IMR-90 (cell line): ENCODE measurements at regions not wholly inside any gene's neighbourhood (a gene's known extent, or its start where the extent isn't known, plus 50 kb on each side); places are given as distances from the start of the nearest gene placed in this dataset.

Source experiments
- ATAC-seq: fragments of 200-7000 bp; cut with Tn5 transposase; 2 replicates; pipeline ENCODE4 v1.9.1; 2020; ENCODE audit warnings: low read depth, mild to moderate bottlenecking, moderate library complexity
- BruUV-seq: library from RNA; stranded (reverse); fragments of 400-500 nt; replicated peaks from 2 replicates; lab custom pipeline; 2021; lab: Mats Ljungman, UMichigan
- CTCF ChIA-PET: fragments of 300-600 bp; formaldehyde crosslinking; extraction: SDS; loops from one replicate; lab custom pipeline; 2021; ENCODE audit warnings: antibody characterized with exemption; lab: Yijun Ruan, JAX
- POLR2A ChIA-PET: fragments of 300-600 bp; sonication (Branson Sonifier 250); formaldehyde crosslinking; loops from one replicate; lab custom pipeline; 2022; ENCODE audit warnings: antibody characterized with exemption; ENCODE audit not compliant: unreplicated experiment; lab: Charles Lee
- DNase-seq: peaks from one replicate; pipeline ENCODE4 v3.0.0; 2013
- H2AFZ ChIP-seq: replicated peaks from 2 replicates; pipeline ENCODE3; 2013; ENCODE audit warnings: low read length, mild to moderate bottlenecking; ENCODE audit not compliant: poor library complexity
- H2AK5ac ChIP-seq: 2 replicates; pipeline ENCODE4 v1.6.1; 2013; ENCODE audit warnings: low read depth, low read length, inconsistent platforms
- H2AK9ac ChIP-seq: replicated peaks from 2 replicates; pipeline ENCODE3; 2013; ENCODE audit warnings: mild to moderate bottlenecking, low read depth, low read length, moderate library complexity; ENCODE audit not compliant: poor library complexity
- H2BK120ac ChIP-seq: 2 replicates; pipeline ENCODE4 v1.6.1; 2013; ENCODE audit warnings: low read depth, low read length, inconsistent platforms
- H2BK15ac ChIP-seq: 3 replicates; pipeline ENCODE4 v1.6.1; 2013; ENCODE audit warnings: low read depth, low read length, inconsistent platforms
- H2BK20ac ChIP-seq: 2 replicates; pipeline ENCODE4 v1.6.1; 2013; ENCODE audit warnings: low read depth, mild to moderate bottlenecking, inconsistent platforms, low read length, moderate library complexity
- H2BK5ac ChIP-seq: 2 replicates; pipeline ENCODE4 v1.6.1; 2013; ENCODE audit warnings: mild to moderate bottlenecking, low read depth, low read length, inconsistent platforms; ENCODE audit not compliant: poor library complexity, severe bottlenecking
- H3K14ac ChIP-seq: replicated peaks from 2 replicates; pipeline ENCODE4 v1.6.1; 2013; ENCODE audit warnings: low read depth, low read length, inconsistent platforms
- H3K18ac ChIP-seq: 2 replicates; pipeline ENCODE4 v1.6.1; 2013; ENCODE audit warnings: low read depth, low read length, control low read depth
- H3K23ac ChIP-seq: 2 replicates; pipeline ENCODE4 v1.6.1; 2013; ENCODE audit warnings: low read depth, low read length, inconsistent platforms
- H3K27ac ChIP-seq: 2 replicates; pipeline ENCODE4 v1.5.1; 2013; ENCODE audit warnings: mild to moderate bottlenecking, control low read depth, low read length; ENCODE audit not compliant: insufficient read depth
- H3K27me3 ChIP-seq: 2 replicates; pipeline ENCODE4 v1.6.1; 2013; ENCODE audit warnings: low read length; ENCODE audit not compliant: control insufficient read depth, insufficient read depth
- H3K36me3 ChIP-seq: 2 replicates; pipeline ENCODE4 v1.6.1; 2013; ENCODE audit warnings: low read length, mixed read lengths; ENCODE audit not compliant: control insufficient read depth, insufficient read depth
- H3K4ac ChIP-seq: 2 replicates; pipeline ENCODE4 v1.6.1; 2013; ENCODE audit warnings: low read depth, low read length, inconsistent platforms
- H3K4me1 ChIP-seq: 2 replicates; pipeline ENCODE4 v1.6.1; 2013; ENCODE audit warnings: low read length, mixed read lengths; ENCODE audit not compliant: control insufficient read depth, insufficient read depth
- H3K4me2 ChIP-seq: 2 replicates; pipeline ENCODE4 v1.6.1; 2013; ENCODE audit warnings: low read depth, mild to moderate bottlenecking, control low read depth, low read length, moderate library complexity
- H3K4me3 ChIP-seq: 2 replicates; pipeline ENCODE4 v1.5.1; 2013; ENCODE audit warnings: low read depth, mild to moderate bottlenecking, control low read depth, low read length, moderate library complexity; ENCODE audit not compliant: insufficient read depth
- H3K56ac ChIP-seq: 2 replicates; pipeline ENCODE4 v1.6.1; 2013; ENCODE audit warnings: low read length, inconsistent platforms; ENCODE audit not compliant: insufficient read depth; ENCODE audit errors: extremely low read depth
- H3K79me1 ChIP-seq, 2 experiments: 2 replicates each; pipeline ENCODE4 v1.6.1; 2013; ENCODE audit warnings: low read length in 2 of 2, inconsistent platforms in 1 of 2, low read depth in 1 of 2
- H3K9ac ChIP-seq: 2 replicates; pipeline ENCODE4 v1.6.1; 2013; ENCODE audit warnings: low read depth, low read length, control low read depth
- H3K9me1 ChIP-seq: 2 replicates; pipeline ENCODE4 v1.6.1; 2013; ENCODE audit warnings: low read length, inconsistent platforms; ENCODE audit not compliant: insufficient read depth
- H3K9me3 ChIP-seq: 2 replicates; pipeline ENCODE4 v1.6.1; 2013; ENCODE audit warnings: low read length; ENCODE audit not compliant: control insufficient read depth, insufficient read depth
- H4K20me1 ChIP-seq: 2 replicates; pipeline ENCODE4 v1.6.1; 2013; ENCODE audit warnings: low read length, inconsistent platforms; ENCODE audit not compliant: insufficient read depth
- H4K5ac ChIP-seq: 2 replicates; pipeline ENCODE4 v1.6.1; 2013; ENCODE audit warnings: mild to moderate bottlenecking, low read depth, low read length, control low read depth
- H4K8ac ChIP-seq, 2 experiments: 2 replicates each; pipeline ENCODE4 v1.6.1; 2013; ENCODE audit warnings: low read depth in 2 of 2, low read length in 2 of 2, control low read depth in 1 of 2, inconsistent platforms in 1 of 2
- H4K91ac ChIP-seq: 2 replicates; pipeline ENCODE4 v1.6.1; 2013; ENCODE audit warnings: low read depth, low read length, inconsistent platforms; ENCODE audit not compliant: insufficient read depth
- BHLHE40 ChIP-seq: fragments of 150-350 bp; IDR thresholded peaks from 2 replicates; pipeline ENCODE4 v1.6.1; 2016; ENCODE audit warnings: mild to moderate bottlenecking, low read depth, low read length
- CEBPB ChIP-seq: IDR thresholded peaks from 2 replicates; pipeline ENCODE4 v1.6.1; 2012; ENCODE audit warnings: low read depth, low read length, improper control_type of control experiment
- CHD1 ChIP-seq: IDR thresholded peaks from 2 replicates; pipeline ENCODE4 v1.6.1; 2012; ENCODE audit warnings: low read depth, low read length, improper control_type of control experiment
- FOS ChIP-seq: fragments of 150-350 bp; IDR thresholded peaks from 2 replicates; pipeline ENCODE4 v1.6.1; 2016; ENCODE audit warnings: low read depth, low read length
- MAFK ChIP-seq: IDR thresholded peaks from 2 replicates; pipeline ENCODE4 v1.6.1; 2012; ENCODE audit warnings: low read depth, low read length, improper control_type of control experiment
- MAZ ChIP-seq: IDR thresholded peaks from 2 replicates; pipeline ENCODE4 v1.6.1; 2012; ENCODE audit warnings: low read depth, mild to moderate bottlenecking, low read length, improper control_type of control experiment, moderate library complexity, borderline replicate concordance
- MXI1 ChIP-seq: IDR thresholded peaks from 2 replicates; pipeline ENCODE4 v1.6.1; 2012; ENCODE audit warnings: low read depth, mild to moderate bottlenecking, low read length, moderate library complexity, borderline replicate concordance
- NFE2L2 ChIP-seq: fragments of 150-350 bp; IDR thresholded peaks from 2 replicates; pipeline ENCODE4 v1.6.1; 2016; ENCODE audit warnings: low read depth, mild to moderate bottlenecking, low read length
- RCOR1 ChIP-seq: IDR thresholded peaks from 2 replicates; pipeline ENCODE4 v1.6.1; 2012; ENCODE audit warnings: mild to moderate bottlenecking, low read length, improper control_type of control experiment; ENCODE audit not compliant: insufficient replicate concordance
- RFX5 ChIP-seq: IDR thresholded peaks from 2 replicates; pipeline ENCODE4 v1.8.0; 2012; ENCODE audit warnings: low read depth, mild to moderate bottlenecking, low read length, moderate library complexity
- SMC3 ChIP-seq: fragments of 150-350 bp; IDR thresholded peaks from 2 replicates; pipeline ENCODE4 v1.6.1; 2016; ENCODE audit warnings: low read depth, mild to moderate bottlenecking, antibody characterized with exemption, low read length, moderate library complexity
- WGBS, 2 experiments: methylation state at CpG; one replicate each; pipeline versions ENCODE4 v1.1.5 to v1.1.7; 2013; ENCODE audit warnings: missing lambda C conversion rate in 2 of 2; ENCODE audit not compliant: insufficient read length in 1 of 2; ENCODE audit errors: extremely low coverage in 2 of 2; 5-methylcytosine and 5-hydroxymethylcytosine counted together
- dilution Hi-C: fragments of 300-500 bp; cut with HindIII; formaldehyde crosslinking; loops from one replicate; pipeline ENCODE4 v1.14.3; 2018; ENCODE audit warnings: low sequenced_read_pairs; ENCODE audit not compliant: unreplicated experiment
- in situ Hi-C: fragments of 300-500 bp; cut with MboI; formaldehyde crosslinking; loops from 3 replicates; pipeline ENCODE4 v1.14.3; 2019; ENCODE audit warnings: low sequenced_read_pairs, inconsistent platforms, mixed read lengths
- intact Hi-C: fragments of 100-400 bp; cut with micrococcal nuclease; formaldehyde crosslinking; loops from 2 replicates; pipeline ENCODE4 v1.10.0; 2022
- TF ChIP-seq, protein P1 (sequence below): conservative IDR thresholded peaks from 2 replicates; pipeline ENCODE4 v1.5.1; 2012; ENCODE audit warnings: mild to moderate bottlenecking, low read depth, low read length, improper control_type of control experiment
- TF ChIP-seq, protein P2 (sequence below): fragments of 150-350 bp; IDR thresholded peaks from 2 replicates; pipeline ENCODE4 v1.6.1; 2016; ENCODE audit warnings: low read depth, mild to moderate bottlenecking, low read length, moderate library complexity, borderline replicate concordance
- TF ChIP-seq, protein P3 (sequence below): fragments of 150-350 bp; IDR thresholded peaks from 2 replicates; pipeline ENCODE4 v1.6.1; 2017; ENCODE audit warnings: mild to moderate bottlenecking, antibody characterized with exemption, low read length, low read depth

DNA sequence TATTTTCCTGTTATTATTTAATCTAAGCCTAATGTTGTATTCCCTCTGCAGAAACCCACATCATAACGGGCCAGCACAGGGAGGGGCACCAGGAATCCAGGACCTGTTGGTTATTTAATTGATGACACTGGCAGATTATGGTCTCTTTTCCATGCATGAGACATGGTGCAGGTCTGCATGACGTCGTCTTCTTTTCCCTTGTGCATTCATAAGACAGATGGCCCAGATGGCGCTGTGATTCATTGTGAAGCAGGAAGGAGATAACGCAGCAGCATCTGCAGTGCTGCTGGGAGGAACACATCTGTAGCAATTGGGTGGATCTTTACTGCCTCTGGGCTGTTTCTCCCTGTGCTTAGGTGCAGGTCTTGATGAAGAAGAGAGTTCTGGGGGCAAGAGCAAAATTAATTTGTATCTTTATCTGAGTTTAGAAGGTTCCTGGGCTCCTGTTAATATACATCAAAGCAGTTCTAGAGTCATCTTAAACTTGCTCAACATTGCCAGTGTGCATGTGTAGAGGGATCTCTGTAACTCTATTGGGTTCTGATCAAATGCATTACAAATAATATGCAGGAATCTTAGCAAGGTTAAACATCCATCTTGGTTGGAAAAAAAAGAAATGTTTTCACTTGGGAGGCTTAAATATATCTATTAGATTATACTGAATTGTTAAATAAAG is 176.1 kb downstream of the PCSK1 start:
- peak overlapping the region; percentile 9; the same call in 1 of the 2 replicates for H4K5ac ChIP-seq
- H3K4me3 ChIP-seq: no peak overlapping the region
- H2BK120ac ChIP-seq: peak overlapping the region; percentile 97
- CTCF ChIA-PET: no interaction called here
- peak overlapping the region; percentile 50 for H4K91ac ChIP-seq
- no peak overlapping the region for H3K56ac ChIP-seq
- no CpG with 5 or more reads among the region's 5 CpGs for WGBS, 2 experiments
- H2BK5ac ChIP-seq: peak overlapping the region; percentile 93
- ATAC-seq: peak; percentile 22
- peaks cover 23% of the 10 kb centered on the region for H3K4me1 ChIP-seq
- BruUV-seq: TSS peak; percentile 35
- H3K18ac ChIP-seq: peak overlapping the region; percentile 30
- H3K9ac ChIP-seq: no peak overlapping the region
- no peaks in the 10 kb centered on the region for H3K36me3 ChIP-seq
- peaks cover 3 to 11% of the 10 kb centered on the region in 2 experiments; a peak in 2 of 4 replicates for H3K79me1 ChIP-seq
- no peak for TF ChIP-seq CEBPB
- no peak for TF ChIP-seq CHD1
- no peak for TF ChIP-seq RFX5
- no peak for TF ChIP-seq RCOR1
- TF ChIP-seq BHLHE40: no peak
- TF ChIP-seq FOS: 0 out of 2 replicates have a peak, but pooled peaks have one; percentile 43
- TF ChIP-seq, protein P1, sequence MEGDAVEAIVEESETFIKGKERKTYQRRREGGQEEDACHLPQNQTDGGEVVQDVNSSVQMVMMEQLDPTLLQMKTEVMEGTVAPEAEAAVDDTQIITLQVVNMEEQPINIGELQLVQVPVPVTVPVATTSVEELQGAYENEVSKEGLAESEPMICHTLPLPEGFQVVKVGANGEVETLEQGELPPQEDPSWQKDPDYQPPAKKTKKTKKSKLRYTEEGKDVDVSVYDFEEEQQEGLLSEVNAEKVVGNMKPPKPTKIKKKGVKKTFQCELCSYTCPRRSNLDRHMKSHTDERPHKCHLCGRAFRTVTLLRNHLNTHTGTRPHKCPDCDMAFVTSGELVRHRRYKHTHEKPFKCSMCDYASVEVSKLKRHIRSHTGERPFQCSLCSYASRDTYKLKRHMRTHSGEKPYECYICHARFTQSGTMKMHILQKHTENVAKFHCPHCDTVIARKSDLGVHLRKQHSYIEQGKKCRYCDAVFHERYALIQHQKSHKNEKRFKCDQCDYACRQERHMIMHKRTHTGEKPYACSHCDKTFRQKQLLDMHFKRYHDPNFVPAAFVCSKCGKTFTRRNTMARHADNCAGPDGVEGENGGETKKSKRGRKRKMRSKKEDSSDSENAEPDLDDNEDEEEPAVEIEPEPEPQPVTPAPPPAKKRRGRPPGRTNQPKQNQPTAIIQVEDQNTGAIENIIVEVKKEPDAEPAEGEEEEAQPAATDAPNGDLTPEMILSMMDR: peak; percentile 18; the same call in 1 of the 2 replicates
- no peak for TF ChIP-seq MXI1
- TF ChIP-seq NFE2L2: no peak
- TF ChIP-seq MAFK: peak; percentile 68
- TF ChIP-seq, protein P2, sequence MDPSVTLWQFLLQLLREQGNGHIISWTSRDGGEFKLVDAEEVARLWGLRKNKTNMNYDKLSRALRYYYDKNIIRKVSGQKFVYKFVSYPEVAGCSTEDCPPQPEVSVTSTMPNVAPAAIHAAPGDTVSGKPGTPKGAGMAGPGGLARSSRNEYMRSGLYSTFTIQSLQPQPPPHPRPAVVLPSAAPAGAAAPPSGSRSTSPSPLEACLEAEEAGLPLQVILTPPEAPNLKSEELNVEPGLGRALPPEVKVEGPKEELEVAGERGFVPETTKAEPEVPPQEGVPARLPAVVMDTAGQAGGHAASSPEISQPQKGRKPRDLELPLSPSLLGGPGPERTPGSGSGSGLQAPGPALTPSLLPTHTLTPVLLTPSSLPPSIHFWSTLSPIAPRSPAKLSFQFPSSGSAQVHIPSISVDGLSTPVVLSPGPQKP: no peak
- TF ChIP-seq, protein P3, sequence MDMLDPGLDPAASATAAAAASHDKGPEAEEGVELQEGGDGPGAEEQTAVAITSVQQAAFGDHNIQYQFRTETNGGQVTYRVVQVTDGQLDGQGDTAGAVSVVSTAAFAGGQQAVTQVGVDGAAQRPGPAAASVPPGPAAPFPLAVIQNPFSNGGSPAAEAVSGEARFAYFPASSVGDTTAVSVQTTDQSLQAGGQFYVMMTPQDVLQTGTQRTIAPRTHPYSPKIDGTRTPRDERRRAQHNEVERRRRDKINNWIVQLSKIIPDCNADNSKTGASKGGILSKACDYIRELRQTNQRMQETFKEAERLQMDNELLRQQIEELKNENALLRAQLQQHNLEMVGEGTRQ: no peak
- TF ChIP-seq MAZ: no peak
- TF ChIP-seq SMC3: no peak
- H2BK15ac ChIP-seq: peak overlapping the region; percentile 82; the same call in 2 of the 3 replicates
- dilution Hi-C loops (no loop called here), intact Hi-C loops (loop anchor here (5.0 to 10.0 kb wide), 2 partner anchors 45 to 82 kb away; no protein-coding TSS in a partner anchor), in situ Hi-C loops (no loop called here)
- no peaks in the 10 kb centered on the region for H3K27me3 ChIP-seq
- H4K8ac ChIP-seq: peak overlapping the region; percentile 78 to 88; a peak in 3 of 4 replicates
- H3K27ac ChIP-seq: peak overlapping the region; percentile 8; the same call in 1 of the 2 replicates
- peak; percentile 96 for DNase-seq
- peak overlapping the region; percentile 57 for H3K14ac ChIP-seq
- peak overlapping the region; percentile 10 for H2AK9ac ChIP-seq
- 0 out of 2 replicates have a peak overlapping the region, but pooled peaks have one; percentile 36 for H3K23ac ChIP-seq
- POLR2A ChIA-PET: no interaction called here
- H3K4ac ChIP-seq: peak overlapping the region; percentile 74
- no peak overlapping the region for H3K4me2 ChIP-seq
- H3K9me3 ChIP-seq: no peaks in the 10 kb centered on the region
- H2BK20ac ChIP-seq: peak overlapping the region; percentile 99
- peak overlapping the region; percentile 90 for H2AK5ac ChIP-seq
- peaks cover 6% of the 10 kb centered on the region for H3K9me1 ChIP-seq
- H4K20me1 ChIP-seq: no peaks in the 10 kb centered on the region
- H2AFZ ChIP-seq: peak overlapping the region; percentile 71
